Activated T-cell treated with anti-CD3 and anti-CD28 coated beads, Interleukin-2, amount 50 U/mL, for 4 hours (primary cell): ENCODE measurements at regions not wholly inside any gene's neighbourhood (a gene's known extent, or its start where the extent isn't known, plus 50 kb on each side); places are given as distances from the start of the nearest gene placed in this dataset.
"Not testable (repeated sequence)": the region's sequence is repeated elsewhere in the genome, so short reads cannot be mapped to it uniquely, and the experiment has no call there.

Source experiments
- ATAC-seq, 2 donors: fragments of 200-7000 bp; cut with Tn5 transposase; one replicate each; pipeline ENCODE4 v1.10.0; 2021
- DNase-seq: peaks from one replicate; pipeline ENCODE4 v3.0.0-alpha.2; 2020
- H3K27me3 Mint-ChIP-seq: one replicate; pipeline ENCODE4 v1.8.0; 2021; ENCODE audit warnings: low read depth, mixed read lengths
- H3K36me3 Mint-ChIP-seq: one replicate; pipeline ENCODE4 v1.8.0; 2022; ENCODE audit warnings: mixed read lengths; ENCODE audit not compliant: insufficient read depth
- H3K4me1 Mint-ChIP-seq: one replicate; pipeline ENCODE4 v1.8.0; 2021; ENCODE audit warnings: low read depth, mixed read lengths
- H3K4me3 Mint-ChIP-seq: one replicate; pipeline ENCODE4 v1.8.0; 2021; ENCODE audit warnings: mild to moderate bottlenecking, moderate library complexity, mixed read lengths
- H3K9me3 Mint-ChIP-seq: one replicate; pipeline ENCODE4 v1.8.0; 2021; ENCODE audit warnings: mixed read lengths

- H3K36me3 Mint-ChIP-seq: no peaks in the 10 kb centered on the region
- no peak overlapping the region for H3K4me3 Mint-ChIP-seq
These were observed 866.3 kb upstream of the WWC1 start for GRCh38 chr5:167425161-167425560.

GRCh38 chr5:167426501-167426900, 864.9 kb upstream of the WWC1 start:
- no peak overlapping the region for H3K4me3 Mint-ChIP-seq

More at GRCh38 chr5:167425161-167425560, 866.3 kb upstream of the WWC1 start:
- Mint-ChIP-seq H3K9me3 (peaks cover 21% of the 10 kb centered on the region), H3K27me3 (no peaks in the 10 kb centered on the region), H3K4me1 (no peaks in the 10 kb centered on the region)
- DNase-seq (no peak), ATAC-seq (no peak)

GRCh38 chr5:167427641-167428040, 863.8 kb upstream of the WWC1 start:
- not testable (repeated sequence) for ATAC-seq, H3K27me3 Mint-ChIP-seq, H3K36me3 Mint-ChIP-seq, H3K4me3 Mint-ChIP-seq, DNase-seq, H3K4me1 Mint-ChIP-seq
- peaks cover 19% of the 10 kb centered on the region for H3K9me3 Mint-ChIP-seq

More at GRCh38 chr5:167426501-167426900, 864.9 kb upstream of the WWC1 start:
- Mint-ChIP-seq H3K9me3 (peaks cover 21% of the 10 kb centered on the region), H3K36me3 (no peaks in the 10 kb centered on the region), H3K4me1 (no peaks in the 10 kb centered on the region), H3K27me3 (no peaks in the 10 kb centered on the region)
- ATAC-seq: no peak
- no peak for DNase-seq

GRCh38 chr5:167440846-167441245, 850.6 kb upstream of the WWC1 start:
- H3K9me3 Mint-ChIP-seq: peaks cover 6% of the 10 kb centered on the region
- DNase-seq (no peak), ATAC-seq (no peak)
- H3K27me3 Mint-ChIP-seq: no peaks in the 10 kb centered on the region
- no peaks in the 10 kb centered on the region for H3K4me1 Mint-ChIP-seq
- no peak overlapping the region for H3K4me3 Mint-ChIP-seq
- H3K36me3 Mint-ChIP-seq: no peaks in the 10 kb centered on the region

GRCh38 chr5:167442922-167443321, 848.5 kb upstream of the WWC1 start:
- no peak for ATAC-seq
- Mint-ChIP-seq H3K4me1 (no peaks in the 10 kb centered on the region), H3K9me3 (peaks cover 6% of the 10 kb centered on the region), H3K27me3 (no peaks in the 10 kb centered on the region), H3K4me3 (no peak overlapping the region), H3K36me3 (no peaks in the 10 kb centered on the region)
- DNase-seq: no peak

- H3K4me1 Mint-ChIP-seq: no peaks in the 10 kb centered on the region
- no peaks in the 10 kb centered on the region for H3K36me3 Mint-ChIP-seq
- H3K27me3 Mint-ChIP-seq: no peaks in the 10 kb centered on the region
- peaks cover 8% of the 10 kb centered on the region for H3K9me3 Mint-ChIP-seq
- no peak overlapping the region for H3K4me3 Mint-ChIP-seq
- DNase-seq (no peak), ATAC-seq (no peak)
These were observed 843.7 kb upstream of the WWC1 start for GRCh38 chr5:167447466-167448375.

- no peak for ATAC-seq
- Mint-ChIP-seq H3K27me3 (no peaks in the 10 kb centered on the region), H3K9me3 (peaks cover 10% of the 10 kb centered on the region), H3K4me1 (no peaks in the 10 kb centered on the region), H3K36me3 (no peaks in the 10 kb centered on the region), H3K4me3 (no peak overlapping the region)
- no peak for DNase-seq
These were observed 843.1 kb upstream of the WWC1 start for GRCh38 chr5:167448376-167448775.

GRCh38 chr5:167451076-167451475, 840.4 kb upstream of the WWC1 start:
- Mint-ChIP-seq H3K9me3 (peaks cover 11% of the 10 kb centered on the region), H3K36me3 (no peaks in the 10 kb centered on the region), H3K27me3 (no peaks in the 10 kb centered on the region), H3K4me1 (no peaks in the 10 kb centered on the region), H3K4me3 (no peak overlapping the region)
- ATAC-seq (no peak), DNase-seq (no peak)

GRCh38 chr5:167452136-167452535, 839.3 kb upstream of the WWC1 start:
- H3K9me3 Mint-ChIP-seq: peaks cover 11% of the 10 kb centered on the region
- no peaks in the 10 kb centered on the region for H3K36me3 Mint-ChIP-seq
- no peak overlapping the region for H3K4me3 Mint-ChIP-seq
- no peaks in the 10 kb centered on the region for H3K4me1 Mint-ChIP-seq
- H3K27me3 Mint-ChIP-seq: no peaks in the 10 kb centered on the region
- no peak for DNase-seq
- no peak for ATAC-seq

- Mint-ChIP-seq H3K27me3 (no peaks in the 10 kb centered on the region), H3K36me3 (no peaks in the 10 kb centered on the region), H3K4me3 (no peak overlapping the region), H3K4me1 (no peaks in the 10 kb centered on the region), H3K9me3 (peaks cover 11% of the 10 kb centered on the region)
- DNase-seq (no peak), ATAC-seq (no peak)
These were observed 838.0 kb upstream of the WWC1 start for GRCh38 chr5:167453246-167454030.

- no peak for DNase-seq
- Mint-ChIP-seq H3K9me3 (peaks cover 10% of the 10 kb centered on the region), H3K4me1 (no peaks in the 10 kb centered on the region), H3K27me3 (no peaks in the 10 kb centered on the region), H3K4me3 (no peak overlapping the region), H3K36me3 (no peaks in the 10 kb centered on the region)
- ATAC-seq: no peak
These were observed 833.0 kb upstream of the WWC1 start for GRCh38 chr5:167458412-167458811.

- DNase-seq (no peak), ATAC-seq (no peak)
- no peaks in the 10 kb centered on the region for H3K4me1 Mint-ChIP-seq
- H3K36me3 Mint-ChIP-seq: no peaks in the 10 kb centered on the region
- H3K4me3 Mint-ChIP-seq: no peak overlapping the region
- H3K9me3 Mint-ChIP-seq: peaks cover 10% of the 10 kb centered on the region
- H3K27me3 Mint-ChIP-seq: no peaks in the 10 kb centered on the region
These were observed 830.9 kb upstream of the WWC1 start for GRCh38 chr5:167460449-167461020.

GRCh38 chr5:167463939-167464338, 827.5 kb upstream of the WWC1 start:
- Mint-ChIP-seq H3K27me3 (no peaks in the 10 kb centered on the region), H3K4me3 (no peak overlapping the region), H3K4me1 (no peaks in the 10 kb centered on the region), H3K36me3 (no peaks in the 10 kb centered on the region), H3K9me3 (peaks cover 11% of the 10 kb centered on the region)
- DNase-seq (no peak), ATAC-seq (no peak)

- DNase-seq (no peak), ATAC-seq (no peak)
- Mint-ChIP-seq H3K9me3 (peaks cover 8% of the 10 kb centered on the region), H3K36me3 (no peaks in the 10 kb centered on the region), H3K27me3 (no peaks in the 10 kb centered on the region), H3K4me3 (no peak overlapping the region), H3K4me1 (no peaks in the 10 kb centered on the region)
These were observed 824.5 kb upstream of the WWC1 start for GRCh38 chr5:167466992-167467391.
